NB4 (cell line): ENCODE measurements at regions not wholly inside any gene's neighbourhood (a gene's known extent, or its start where the extent isn't known, plus 50 kb on each side); places are given as distances from the start of the nearest gene placed in this dataset.

Experiments
- DNase-seq: peaks from one replicate; pipeline ENCODE4 v3.0.0; 2010; ENCODE audit warnings: low read depth
- H3K4me3 ChIP-seq: one replicate; pipeline ENCODE4 v1.5.1; 2011; ENCODE audit warnings: mild to moderate bottlenecking, low read depth, low read length, moderate library complexity
- CTCF ChIP-seq: IDR thresholded peaks from one replicate; pipeline ENCODE4 v1.5.1; 2012; ENCODE audit warnings: low read depth, low read length
- MYC ChIP-seq: IDR thresholded peaks from 2 replicates; pipeline ENCODE4 v1.6.1; 2011; ENCODE audit warnings: low read depth, low read length
- POLR2A ChIP-seq: IDR thresholded peaks from 2 replicates; pipeline ENCODE4 v1.6.1; 2011; ENCODE audit warnings: mild to moderate bottlenecking; ENCODE audit not compliant: insufficient read length; ENCODE audit errors: extremely low read depth
- TF ChIP-seq, protein P1 (sequence below): IDR thresholded peaks from 2 replicates; pipeline ENCODE4 v1.6.1; 2011; ENCODE audit warnings: low read depth, low read length

DNA sequence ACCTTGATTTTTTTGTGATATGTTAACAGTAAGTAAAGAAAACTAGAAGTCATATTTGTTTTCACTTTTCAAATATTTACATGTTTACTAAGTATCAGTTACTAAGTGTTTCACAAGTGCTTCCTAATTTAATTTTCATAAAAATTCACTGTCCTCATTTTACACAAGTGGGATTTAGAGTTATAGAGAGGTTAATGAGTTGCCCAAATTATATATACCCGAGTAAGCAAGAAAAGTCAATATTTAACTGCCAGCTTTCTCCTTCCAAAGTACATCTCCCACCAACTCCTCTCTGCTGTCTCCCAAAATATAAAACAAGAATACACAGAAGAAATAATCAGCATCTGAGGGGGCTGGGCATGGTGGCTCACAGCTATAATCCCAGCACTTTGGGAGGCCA is 896.7 kb upstream of the ANO3 start:
- no peak for DNase-seq
- no peak for TF ChIP-seq MYC
- TF ChIP-seq, protein P1, sequence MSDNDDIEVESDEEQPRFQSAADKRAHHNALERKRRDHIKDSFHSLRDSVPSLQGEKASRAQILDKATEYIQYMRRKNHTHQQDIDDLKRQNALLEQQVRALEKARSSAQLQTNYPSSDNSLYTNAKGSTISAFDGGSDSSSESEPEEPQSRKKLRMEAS, result no peak
- TF ChIP-seq POLR2A, result no peak
- no peak for TF ChIP-seq CTCF
- no peak overlapping the region for H3K4me3 ChIP-seq

- DNase-seq, result no peak
- no peak overlapping the region for H3K4me3 ChIP-seq
- TF ChIP-seq, protein P1, result no peak
- no peak for TF ChIP-seq CTCF
- TF ChIP-seq MYC, result no peak
- no peak for TF ChIP-seq POLR2A
Observed at GRCh38 chr11:25436326-25436725, 895.6 kb upstream of the ANO3 start.

DNA sequence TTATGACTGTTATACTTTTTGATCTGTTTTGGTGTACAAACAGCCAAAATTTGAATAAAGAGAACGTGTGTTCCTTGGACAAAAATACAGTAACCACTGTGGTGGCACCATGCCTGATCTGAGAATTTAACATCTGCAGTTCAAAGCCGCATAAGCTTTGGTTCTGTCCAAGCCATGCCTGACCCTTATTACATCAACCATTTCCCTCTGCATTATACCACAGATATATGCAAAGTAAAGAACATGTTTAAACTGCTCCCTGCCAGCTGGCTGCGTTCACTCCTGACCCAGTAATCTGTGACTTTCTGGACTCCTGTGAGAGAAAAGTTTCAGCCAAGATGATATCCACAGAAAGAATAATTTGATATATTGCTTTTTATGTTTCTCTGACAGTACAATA is 890.5 kb upstream of the ANO3 start:
- H3K4me3 ChIP-seq, result no peak overlapping the region
- no peak for DNase-seq
- TF ChIP-seq CTCF (no peak), POLR2A (no peak)
- TF ChIP-seq, protein P1, result no peak

GRCh38 chr11:25449091-25449490 is 882.8 kb upstream of the ANO3 start:
- no peak for DNase-seq
- no peak for TF ChIP-seq POLR2A
- no peak for TF ChIP-seq CTCF
- TF ChIP-seq, protein P1, result no peak
- no peak for TF ChIP-seq MYC
- H3K4me3 ChIP-seq, result no peak overlapping the region

DNA sequence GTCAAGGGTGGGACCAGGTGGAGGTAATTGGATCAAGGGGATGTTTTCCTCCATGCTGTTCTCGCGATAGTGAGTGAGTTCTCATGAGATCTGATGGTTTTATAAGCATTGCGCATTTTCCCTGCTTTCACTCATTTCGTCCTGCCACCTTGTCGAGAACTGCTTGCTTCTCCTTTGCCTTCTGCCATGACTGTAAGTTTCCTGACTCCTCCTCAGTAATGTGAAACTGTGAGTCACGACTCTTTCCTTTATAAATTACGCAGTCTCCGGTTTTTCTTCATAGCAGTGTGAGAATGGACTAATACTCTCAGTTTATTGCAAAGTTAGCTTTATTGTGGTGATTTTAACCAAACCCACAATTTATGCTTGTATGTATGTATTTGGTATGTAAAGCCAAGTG is 878.5 kb upstream of the ANO3 start:
- no peak overlapping the region for H3K4me3 ChIP-seq
- DNase-seq, result no peak
- TF ChIP-seq MYC, result no peak
- TF ChIP-seq, protein P1, result no peak
- TF ChIP-seq POLR2A, result no peak
- TF ChIP-seq CTCF, result no peak

GRCh38 chr11:25456211-25456610 is 875.7 kb upstream of the ANO3 start:
- no peak overlapping the region for H3K4me3 ChIP-seq
- DNase-seq, result no peak
- TF ChIP-seq POLR2A (no peak), CTCF (no peak), MYC (no peak)
- TF ChIP-seq, protein P1, result no peak
